ENCODE measurements at regions not wholly inside any gene's neighbourhood (a gene's known extent, or its start where the extent isn't known, plus 50 kb on each side); places are given as distances from the start of the nearest gene placed in this dataset.

- no peaks in the 10 kb centered on the region for H3K27me3 ChIP-seq (replicated peaks; ENCODE audit: insufficient read depth)
- no peaks in the 10 kb centered on the region for H3K9me3 ChIP-seq
- WGBS, result 81% methylated on average over 1 of the region's 1 CpG
- H3K4me3 ChIP-seq, result no peak overlapping the region
- no peaks in the 10 kb centered on the region for H3K36me3 ChIP-seq
- TF ChIP-seq POLR2AphosphoS5 (IDR thresholded peaks at IDR 0.05) (no peak), CTCF (IDR thresholded peaks at IDR 0.05) (no peak), POLR2A (IDR thresholded peaks at IDR 0.05) (no peak)
- H3K27ac ChIP-seq, result no peak overlapping the region
- intact Hi-C loops (cut with DNase I), result no loop called here
- no peaks in the 10 kb centered on the region for H3K4me1 ChIP-seq (replicated peaks)
- DNase-seq (ENCODE audit: low spot score), result no peak
Measured at GRCh38 chr14:53478174-53478573, 325.1 kb upstream of the DDHD1 start.

GRCh38 chr14:53473480-53473879 lies 320.4 kb upstream of the DDHD1 start:
- intact Hi-C loops (cut with DNase I), result no loop called here
- no peak for DNase-seq (ENCODE audit: low spot score)
- no peaks in the 10 kb centered on the region for H3K36me3 ChIP-seq
- H3K27ac ChIP-seq, result no peak overlapping the region
- no peaks in the 10 kb centered on the region for H3K9me3 ChIP-seq
- no peaks in the 10 kb centered on the region for H3K4me1 ChIP-seq (replicated peaks)
- no peaks in the 10 kb centered on the region for H3K27me3 ChIP-seq (replicated peaks; ENCODE audit: insufficient read depth)
- TF ChIP-seq POLR2A (IDR thresholded peaks at IDR 0.05) (no peak), CTCF (IDR thresholded peaks at IDR 0.05) (no peak)
- WGBS, result 93% methylated on average over 1 of the region's 1 CpG
- no peak overlapping the region for H3K4me3 ChIP-seq

GRCh38 chr14:53472306-53472705 lies 319.2 kb upstream of the DDHD1 start:
- no peak for DNase-seq (ENCODE audit: low spot score)
- Histone ChIP-seq H3K36me3 (no peaks in the 10 kb centered on the region), H3K9me3 (no peaks in the 10 kb centered on the region), H3K4me3 (no peak overlapping the region), H3K27me3 (replicated peaks; ENCODE audit: insufficient read depth) (no peaks in the 10 kb centered on the region), H3K27ac (no peak overlapping the region), H3K4me1 (replicated peaks) (no peaks in the 10 kb centered on the region)
- intact Hi-C loops (cut with DNase I), result no loop called here
- TF ChIP-seq POLR2A (IDR thresholded peaks at IDR 0.05) (no peak), CTCF (IDR thresholded peaks at IDR 0.05) (no peak), POLR2AphosphoS5 (IDR thresholded peaks at IDR 0.05) (no peak)

- TF ChIP-seq CTCF (IDR thresholded peaks at IDR 0.05) (no peak), POLR2AphosphoS5 (IDR thresholded peaks at IDR 0.05) (peak; percentile 16)
- H3K36me3 ChIP-seq, result no peaks in the 10 kb centered on the region
- intact Hi-C loops (cut with DNase I), result no loop called here
- H3K27ac ChIP-seq, result no peak overlapping the region
- DNase-seq (ENCODE audit: low spot score), result peak; percentile 47
- H3K4me3 ChIP-seq, result no peak overlapping the region
- no peaks in the 10 kb centered on the region for H3K27me3 ChIP-seq (replicated peaks; ENCODE audit: insufficient read depth)
- H3K9me3 ChIP-seq, result no peaks in the 10 kb centered on the region
- WGBS, result 64% methylated on average over 2 of the region's 2 CpGs
- no peaks in the 10 kb centered on the region for H3K4me1 ChIP-seq (replicated peaks)
Measured at GRCh38 chr14:53470351-53471043, 317.4 kb upstream of the DDHD1 start.

- no peaks in the 10 kb centered on the region for H3K36me3 ChIP-seq
- no peaks in the 10 kb centered on the region for H3K9me3 ChIP-seq
- H3K27me3 ChIP-seq (replicated peaks; ENCODE audit: insufficient read depth), result no peaks in the 10 kb centered on the region
- H3K4me3 ChIP-seq, result no peak overlapping the region
- DNase-seq (ENCODE audit: low spot score), result no peak
- no peaks in the 10 kb centered on the region for H3K4me1 ChIP-seq (replicated peaks)
- WGBS, result 82% methylated on average over 3 of the region's 3 CpGs
- TF ChIP-seq CTCF (IDR thresholded peaks at IDR 0.05) (no peak), POLR2AphosphoS5 (IDR thresholded peaks at IDR 0.05) (no peak), POLR2A (IDR thresholded peaks at IDR 0.05) (no peak)
- no peak overlapping the region for H3K27ac ChIP-seq
- intact Hi-C loops (cut with DNase I), result no loop called here
Measured at GRCh38 chr14:53468876-53469275, 315.8 kb upstream of the DDHD1 start.
